K562 (cell line): ENCODE measurements at regions not wholly inside any gene's neighbourhood (a gene's known extent, or its start where the extent isn't known, plus 50 kb on each side); places are given as distances from the start of the nearest gene placed in this dataset.

ENCODE experiments used
- ATAC-seq: fragments of 200-7000 bp; cut with Tn5 transposase; 3 replicates; pipeline ENCODE4 v1.9.1; 2020; ENCODE audit warnings: moderate library complexity
- BruUV-seq: library from RNA; stranded (reverse); fragments of 400-500 nt; replicated peaks from 2 replicates; lab custom pipeline; 2021; lab: Mats Ljungman, UMichigan
- CTCF ChIA-PET: fragments of 300-600 bp; formaldehyde crosslinking; extraction: SDS; loops from one replicate; lab custom pipeline; 2021; ENCODE audit warnings: low intra/inter-chr PET ratio; lab: Yijun Ruan, JAX
- POLR2A ChIA-PET: fragments of 300-600, 350-650 bp; sonication (Branson Sonifier 250); formaldehyde crosslinking; extraction: SDS; loops from one replicate; lab custom pipeline; 2021; ENCODE audit warnings: antibody characterized with exemption, inconsistent platforms; lab: Yijun Ruan, JAX
- DNase-seq, 4 experiments: peaks; one replicate each; pipeline versions ENCODE4 v3.0.0 to v3.0.0-alpha.2; 2011 to 2018; ENCODE audit warnings: low spot score in 3 of 4, mixed read lengths in 3 of 4; ENCODE audit errors: extremely low read depth in 1 of 4
- FAIRE-seq: peaks from 2 replicates; lab custom pipeline; 2011; peaks lifted over from hg19 to GRCh38; lab: Jason Lieb, UNC
- H2AFZ ChIP-seq: 2 replicates; pipeline ENCODE4 v1.6.0; 2011; ENCODE audit warnings: low read depth, low read length, control low read depth, inconsistent platforms
- H3K27ac ChIP-seq: fragments of 200-600 bp; 3 replicates; pipeline ENCODE4 v1.8.0; 2011; ENCODE audit warnings: low read depth, mild to moderate bottlenecking, control low read depth, inconsistent platforms, low read length, moderate library complexity, mixed read lengths; ENCODE audit errors: extremely low read depth
- H3K27me3 ChIP-seq, 2 experiments: fragments of 300-600 bp in 1 of 2; 2 replicates in 1 of 2; 3 replicates in 1 of 2; pipeline versions ENCODE4 v1.6.0 to v1.8.0; 2011; ENCODE audit warnings: inconsistent platforms in 2 of 2, low read length in 2 of 2, mild to moderate bottlenecking in 1 of 2, mixed read lengths in 1 of 2, moderate library complexity in 1 of 2; ENCODE audit not compliant: control insufficient read depth in 2 of 2, insufficient read depth in 2 of 2
- H3K36me3 ChIP-seq: fragments of 300-600 bp; 3 replicates; pipeline ENCODE4 v1.8.0; 2011; ENCODE audit warnings: mild to moderate bottlenecking, low read length, inconsistent platforms; ENCODE audit not compliant: control insufficient read depth, insufficient read depth
- H3K4me1 ChIP-seq, 2 experiments: fragments of 200-600 bp in 1 of 2; replicated peaks in 1 of 2; 2 replicates in 1 of 2; 3 replicates in 1 of 2; pipeline versions ENCODE4 v1.5.1 to v1.8.0; 2011; ENCODE audit warnings: inconsistent platforms in 2 of 2, low read length in 2 of 2, mild to moderate bottlenecking in 1 of 2, mixed read lengths in 1 of 2, moderate library complexity in 1 of 2; ENCODE audit not compliant: control insufficient read depth in 2 of 2, insufficient read depth in 2 of 2
- H3K4me2 ChIP-seq: 2 replicates; pipeline ENCODE4 v1.6.1; 2011; ENCODE audit warnings: low read length, control low read depth, inconsistent platforms, mixed read lengths; ENCODE audit not compliant: insufficient read depth
- H3K4me3 ChIP-seq: fragments of 200-600 bp; sonication (generic), shearing (Covaris generic); 2 replicates; pipeline ENCODE4 v1.5.1; 2016; ENCODE audit warnings: control low read depth, inconsistent platforms
- H3K79me2 ChIP-seq: fragments of 200-600 bp; 3 replicates; pipeline ENCODE4 v1.8.0; 2011; ENCODE audit warnings: low read length, inconsistent platforms; ENCODE audit not compliant: control insufficient read depth, insufficient read depth
- H3K9ac ChIP-seq, 2 experiments: 2 replicates each; pipeline versions ENCODE4 v1.6.0 to v1.6.1; 2011; ENCODE audit warnings: low read depth in 2 of 2, low read length in 2 of 2, control low read depth in 1 of 2, inconsistent platforms in 1 of 2, mild to moderate bottlenecking in 1 of 2, mixed read lengths in 1 of 2; ENCODE audit not compliant: insufficient read depth in 1 of 2
- H3K9me1 ChIP-seq: one replicate; pipeline ENCODE4 v1.6.0; 2011; ENCODE audit warnings: inconsistent platforms, mild to moderate bottlenecking, low read length, moderate library complexity; ENCODE audit not compliant: control insufficient read depth, insufficient read depth
- H3K9me3 ChIP-seq: replicated peaks from 2 replicates; pipeline ENCODE4 v1.5.1; 2011; ENCODE audit warnings: low read depth, low read length, inconsistent platforms; ENCODE audit not compliant: control insufficient read depth, insufficient read depth
- H4K20me1 ChIP-seq: replicated peaks from 2 replicates; pipeline ENCODE4 v1.6.1; 2011; ENCODE audit warnings: low read length, inconsistent platforms, mixed read lengths; ENCODE audit not compliant: control insufficient read depth, insufficient read depth
- BMI1 ChIP-seq: fragments of 150-350 bp; IDR thresholded peaks from 2 replicates; pipeline ENCODE4 v1.6.1; 2014; ENCODE audit warnings: low read length
- BRD9 ChIP-seq: fragments of 450-650 bp; IDR thresholded peaks from 2 replicates; pipeline ENCODE4 v1.6.1; 2018; ENCODE audit warnings: low read depth; ENCODE audit not compliant: partially characterized antibody
- CBFA2T2 ChIP-seq: fragments of 450-650 bp; conservative IDR thresholded peaks from 2 replicates; pipeline ENCODE4 v1.6.1; 2017; ENCODE audit warnings: mild to moderate bottlenecking
- CREM ChIP-seq: IDR thresholded peaks from 2 replicates; pipeline ENCODE4 v1.6.1; 2014; ENCODE audit warnings: antibody characterized with exemption, low read depth
- FOXJ2 ChIP-seq: fragments of 200-800 bp; sonication (Bioruptor generic); IDR thresholded peaks from 2 replicates; pipeline ENCODE4 v1.6.1; 2016; ENCODE audit warnings: missing genetic modification characterization, missing compliant biosample characterization
- GATA2 ChIP-seq: sonication (generic); formaldehyde crosslinking; IDR thresholded peaks from 2 replicates; pipeline ENCODE4 v1.4.0; 2020; ENCODE audit warnings: mild to moderate bottlenecking, missing genetic modification reagents
- RB1 ChIP-seq: fragments of 450-650 bp; IDR thresholded peaks from 2 replicates; pipeline ENCODE4 v1.6.1; 2017; ENCODE audit warnings: low read depth, mild to moderate bottlenecking
- STAT5B ChIP-seq: fragments of 250-450 bp; sonication (Bioruptor Pico); IDR thresholded peaks from 2 replicates; pipeline ENCODE4 v1.8.0; 2021; ENCODE audit warnings: mild to moderate bottlenecking, inconsistent platforms
- TEAD1 ChIP-seq, 2 experiments: fragments of 450-650 bp in 1 of 2; sonication (generic) in 1 of 2; formaldehyde crosslinking; IDR thresholded peaks; 2 replicates each; pipeline versions ENCODE4 v1.4.0 to v1.8.0; 2020 to 2022; ENCODE audit warnings: mild to moderate bottlenecking in 2 of 2, missing genetic modification reagents in 1 of 2
- ZC3H11A ChIP-seq: IDR thresholded peaks from 2 replicates; pipeline ENCODE4 v1.6.1; 2012; ENCODE audit warnings: low read depth, low read length, improper control_type of control experiment
- ZNF124 ChIP-seq: sonication (generic); formaldehyde crosslinking; IDR thresholded peaks from 2 replicates; pipeline ENCODE4 v1.8.1; 2022; ENCODE audit warnings: missing genetic modification reagents
- ZNF263 ChIP-seq: sonication (generic); formaldehyde crosslinking; IDR thresholded peaks from 2 replicates; pipeline ENCODE4 v1.8.0; 2022; ENCODE audit warnings: mild to moderate bottlenecking, missing genetic modification reagents, borderline replicate concordance
- ZNF551 ChIP-seq: fragments of 250-450 bp; sonication (Bioruptor Pico); IDR thresholded peaks from 2 replicates; pipeline ENCODE4 v1.5.0; 2021; ENCODE audit warnings: mild to moderate bottlenecking, moderate library complexity
- WGBS: fragments of 100-300 bp; shearing (Covaris generic); methylation state at CpG from one replicate; pipeline ENCODE4 v1.1.6; 2016; ENCODE audit warnings: low coverage, mixed read lengths; ENCODE audit not compliant: insufficient coverage; ENCODE audit errors: missing lambda C conversion rate; 5-methylcytosine and 5-hydroxymethylcytosine counted together
- in situ Hi-C: fragments of 300-500 bp; cut with MboI; formaldehyde crosslinking; loops from 4 replicates; pipeline ENCODE4 v1.15.0; 2018; ENCODE audit warnings: inconsistent platforms, mixed read lengths
- intact Hi-C: fragments of 100-400 bp; cut with micrococcal nuclease; formaldehyde crosslinking; loops from 2 replicates; pipeline ENCODE4 v1.14.2; 2022
- TF ChIP-seq, protein P1 (sequence below): IDR thresholded peaks from 2 replicates; pipeline ENCODE4 v1.6.1; 2011; ENCODE audit warnings: borderline replicate concordance, low read depth, mild to moderate bottlenecking, moderate library complexity, low read length; ENCODE audit not compliant: insufficient read depth, poor library complexity, severe bottlenecking
- TF ChIP-seq, protein P2 (sequence below): fragments of 450-650 bp; IDR thresholded peaks from 2 replicates; pipeline ENCODE4 v1.6.1; 2017; ENCODE audit warnings: antibody characterized with exemption
- TF ChIP-seq, protein P3 (sequence below): fragments of 450-650 bp; formaldehyde crosslinking; IDR thresholded peaks from 2 replicates; pipeline ENCODE4 v1.4.0; 2020; ENCODE audit warnings: mild to moderate bottlenecking, mixed read lengths

DNA sequence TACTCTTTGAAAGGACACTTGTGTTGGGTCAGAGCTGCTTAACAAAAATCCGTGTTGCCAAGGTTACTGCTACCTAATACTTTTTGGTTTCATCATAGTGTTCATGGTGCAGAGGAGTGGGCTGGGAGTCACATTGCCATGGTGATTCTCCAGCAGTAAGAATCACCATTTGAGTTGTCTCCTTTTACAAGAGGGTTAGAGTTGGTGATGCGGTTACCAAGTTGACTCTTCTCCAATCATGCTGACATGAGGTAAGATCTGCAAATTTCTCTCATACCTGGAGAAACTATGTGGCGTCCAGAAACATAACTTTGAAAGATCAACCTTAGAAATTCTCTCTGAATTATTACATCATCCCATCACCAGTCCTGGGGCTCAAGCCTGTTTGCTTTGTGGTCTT lies 242.9 kb upstream of the CNKSR2 start (continued):
- TF ChIP-seq, protein P1, sequence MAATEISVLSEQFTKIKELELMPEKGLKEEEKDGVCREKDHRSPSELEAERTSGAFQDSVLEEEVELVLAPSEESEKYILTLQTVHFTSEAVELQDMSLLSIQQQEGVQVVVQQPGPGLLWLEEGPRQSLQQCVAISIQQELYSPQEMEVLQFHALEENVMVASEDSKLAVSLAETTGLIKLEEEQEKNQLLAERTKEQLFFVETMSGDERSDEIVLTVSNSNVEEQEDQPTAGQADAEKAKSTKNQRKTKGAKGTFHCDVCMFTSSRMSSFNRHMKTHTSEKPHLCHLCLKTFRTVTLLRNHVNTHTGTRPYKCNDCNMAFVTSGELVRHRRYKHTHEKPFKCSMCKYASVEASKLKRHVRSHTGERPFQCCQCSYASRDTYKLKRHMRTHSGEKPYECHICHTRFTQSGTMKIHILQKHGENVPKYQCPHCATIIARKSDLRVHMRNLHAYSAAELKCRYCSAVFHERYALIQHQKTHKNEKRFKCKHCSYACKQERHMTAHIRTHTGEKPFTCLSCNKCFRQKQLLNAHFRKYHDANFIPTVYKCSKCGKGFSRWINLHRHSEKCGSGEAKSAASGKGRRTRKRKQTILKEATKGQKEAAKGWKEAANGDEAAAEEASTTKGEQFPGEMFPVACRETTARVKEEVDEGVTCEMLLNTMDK, result no peak
- TF ChIP-seq BRD9, result no peak
- TF ChIP-seq, protein P2, sequence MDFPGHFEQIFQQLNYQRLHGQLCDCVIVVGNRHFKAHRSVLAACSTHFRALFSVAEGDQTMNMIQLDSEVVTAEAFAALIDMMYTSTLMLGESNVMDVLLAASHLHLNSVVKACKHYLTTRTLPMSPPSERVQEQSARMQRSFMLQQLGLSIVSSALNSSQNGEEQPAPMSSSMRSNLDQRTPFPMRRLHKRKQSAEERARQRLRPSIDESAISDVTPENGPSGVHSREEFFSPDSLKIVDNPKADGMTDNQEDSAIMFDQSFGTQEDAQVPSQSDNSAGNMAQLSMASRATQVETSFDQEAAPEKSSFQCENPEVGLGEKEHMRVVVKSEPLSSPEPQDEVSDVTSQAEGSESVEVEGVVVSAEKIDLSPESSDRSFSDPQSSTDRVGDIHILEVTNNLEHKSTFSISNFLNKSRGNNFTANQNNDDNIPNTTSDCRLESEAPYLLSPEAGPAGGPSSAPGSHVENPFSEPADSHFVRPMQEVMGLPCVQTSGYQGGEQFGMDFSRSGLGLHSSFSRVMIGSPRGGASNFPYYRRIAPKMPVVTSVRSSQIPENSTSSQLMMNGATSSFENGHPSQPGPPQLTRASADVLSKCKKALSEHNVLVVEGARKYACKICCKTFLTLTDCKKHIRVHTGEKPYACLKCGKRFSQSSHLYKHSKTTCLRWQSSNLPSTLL, result no peak
- no peak for TF ChIP-seq ZNF263 (CRISPR knock-in tag)
- no peak for TF ChIP-seq ZNF124
- TF ChIP-seq BMI1, result no peak
- TF ChIP-seq, all 486 proteins: peak for 0

DNA sequence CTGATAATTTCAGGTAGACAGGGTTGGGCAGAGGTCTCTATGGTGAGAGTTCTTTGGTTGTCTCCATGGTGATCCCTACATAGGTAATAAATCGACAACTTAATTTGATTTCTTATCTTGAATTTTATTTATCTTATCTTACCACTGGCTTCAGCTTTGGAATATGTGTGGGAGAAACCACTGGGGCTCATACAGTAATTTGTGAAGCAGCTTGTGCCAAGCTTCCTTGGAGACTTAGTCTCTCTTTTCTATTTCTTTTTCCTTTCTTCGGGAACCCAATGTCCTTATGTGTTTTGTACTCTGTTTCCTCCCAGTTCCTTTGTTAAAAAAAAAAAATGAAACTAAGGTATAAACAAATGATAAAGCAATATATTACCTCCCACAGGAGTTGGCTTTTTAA lies 242.4 kb upstream of the CNKSR2 start:
- ChIA-PET CTCF (no interaction called here), POLR2A (no interaction called here)
- no peaks in the 10 kb centered on the region for H3K27me3 ChIP-seq
- DNase-seq (no peak), ATAC-seq (no peak), FAIRE-seq (no peak)
- no TSS peak for BruUV-seq
- H3K27ac ChIP-seq, result no peak overlapping the region
- 4% methylated on average over 2 of the region's 2 CpGs for WGBS
- H3K9me3 ChIP-seq, result no peaks in the 10 kb centered on the region
- no peak overlapping the region for H3K4me3 ChIP-seq
- H3K36me3 ChIP-seq, result no peaks in the 10 kb centered on the region
- H3K9ac ChIP-seq, result no peak overlapping the region
- no peaks in the 10 kb centered on the region for H4K20me1 ChIP-seq
- H3K4me1 ChIP-seq, result no peaks in the 10 kb centered on the region
- intact Hi-C loops (no loop called here), in situ Hi-C loops (no loop called here)
- H3K79me2 ChIP-seq, result no peaks in the 10 kb centered on the region
- H3K4me2 ChIP-seq, result no peak overlapping the region
- no peaks in the 10 kb centered on the region for H3K9me1 ChIP-seq
- H2AFZ ChIP-seq, result no peak overlapping the region
- TF ChIP-seq, protein P3, sequence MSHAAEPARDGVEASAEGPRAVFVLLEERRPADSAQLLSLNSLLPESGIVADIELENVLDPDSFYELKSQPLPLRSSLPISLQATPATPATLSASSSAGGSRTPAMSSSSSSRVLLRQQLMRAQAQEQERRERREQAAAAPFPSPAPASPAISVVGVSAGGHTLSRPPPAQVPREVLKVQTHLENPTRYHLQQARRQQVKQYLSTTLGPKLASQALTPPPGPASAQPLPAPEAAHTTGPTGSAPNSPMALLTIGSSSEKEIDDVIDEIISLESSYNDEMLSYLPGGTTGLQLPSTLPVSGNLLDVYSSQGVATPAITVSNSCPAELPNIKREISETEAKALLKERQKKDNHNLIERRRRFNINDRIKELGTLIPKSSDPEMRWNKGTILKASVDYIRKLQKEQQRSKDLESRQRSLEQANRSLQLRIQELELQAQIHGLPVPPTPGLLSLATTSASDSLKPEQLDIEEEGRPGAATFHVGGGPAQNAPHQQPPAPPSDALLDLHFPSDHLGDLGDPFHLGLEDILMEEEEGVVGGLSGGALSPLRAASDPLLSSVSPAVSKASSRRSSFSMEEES (CRISPR knock-in tag), result no peak
- TF ChIP-seq GATA2 (CRISPR knock-in tag), result no peak
- TF ChIP-seq ZNF551 (CRISPR knock-in tag), result no peak
- TF ChIP-seq FOXJ2 (tag), result no peak
- no peak for TF ChIP-seq ZC3H11A
- TF ChIP-seq RB1, result no peak
- TF ChIP-seq STAT5B, result no peak
- no peak for TF ChIP-seq CREM
- TF ChIP-seq CBFA2T2, result no peak
- TF ChIP-seq TEAD1 (CRISPR knock-in tag; IDR thresholded peaks at IDR 0.05), result no peak
